Activated naive CD4-positive, alpha-beta T cell treated with anti-CD3 and anti-CD28 coated beads for 36 hours (primary cell): ENCODE measurements at regions not wholly inside any gene's neighbourhood (a gene's known extent, or its start where the extent isn't known, plus 50 kb on each side); places are given as distances from the start of the nearest gene placed in this dataset.
"Not testable (repeated sequence)": the region's sequence is repeated elsewhere in the genome, so short reads cannot be mapped to it uniquely, and the experiment has no call there.

Source experiments
- CTCF ChIA-PET: fragments of 350-600 bp; sonication (Branson Sonifier 250); formaldehyde crosslinking; loops from one replicate; lab custom pipeline; 2021; ENCODE audit warnings: antibody characterized with exemption; lab: Charles Lee
- DNase-seq: peaks from one replicate; pipeline ENCODE4 v3.0.0-alpha.2; 2020
- H3K27ac Mint-ChIP-seq: one replicate; pipeline ENCODE4 v1.8.0; 2021; ENCODE audit warnings: mild to moderate bottlenecking, mixed read lengths
- H3K27me3 Mint-ChIP-seq: one replicate; pipeline ENCODE4 v1.8.0; 2021; ENCODE audit warnings: low read depth, mixed read lengths
- H3K36me3 Mint-ChIP-seq: one replicate; pipeline ENCODE4 v1.8.0; 2021; ENCODE audit warnings: low read depth, mixed read lengths
- H3K4me1 Mint-ChIP-seq: one replicate; pipeline ENCODE4 v1.8.0; 2021; ENCODE audit warnings: low read depth, mixed read lengths
- H3K4me3 Mint-ChIP-seq: one replicate; pipeline ENCODE4 v1.8.0; 2021; ENCODE audit warnings: mild to moderate bottlenecking, moderate library complexity, mixed read lengths
- H3K9me3 Mint-ChIP-seq: one replicate; pipeline ENCODE4 v1.8.0; 2021; ENCODE audit warnings: mixed read lengths
- intact Hi-C: fragments of 100-400 bp; cut with micrococcal nuclease; formaldehyde crosslinking; loops from one replicate; pipeline ENCODE4 v1.15.1; 2023

GRCh38 chr4:160414496-160414895, 1311.6 kb downstream of the RAPGEF2 start:
- H3K4me1 Mint-ChIP-seq: no peaks in the 10 kb centered on the region
- H3K27me3 Mint-ChIP-seq: no peaks in the 10 kb centered on the region
- CTCF ChIA-PET: no interaction called here
- no peak overlapping the region for H3K4me3 Mint-ChIP-seq
- no peak for DNase-seq
- H3K9me3 Mint-ChIP-seq: peaks cover 4% of the 10 kb centered on the region
- intact Hi-C loops: no loop called here
- H3K36me3 Mint-ChIP-seq: no peaks in the 10 kb centered on the region
- no peak overlapping the region for H3K27ac Mint-ChIP-seq

GRCh38 chr4:160423879-160424451, 1321.1 kb downstream of the RAPGEF2 start:
- no peak for DNase-seq
- intact Hi-C loops: no loop called here
- no peak overlapping the region for H3K27ac Mint-ChIP-seq
- H3K4me3 Mint-ChIP-seq: no peak overlapping the region
- no peaks in the 10 kb centered on the region for H3K27me3 Mint-ChIP-seq
- peaks cover 2% of the 10 kb centered on the region for H3K4me1 Mint-ChIP-seq
- CTCF ChIA-PET: no interaction called here
- H3K9me3 Mint-ChIP-seq: peaks cover 3% of the 10 kb centered on the region
- no peaks in the 10 kb centered on the region for H3K36me3 Mint-ChIP-seq

- H3K9me3 Mint-ChIP-seq: peaks cover 9% of the 10 kb centered on the region
- H3K27me3 Mint-ChIP-seq: no peaks in the 10 kb centered on the region
- H3K4me1 Mint-ChIP-seq: peaks cover 2% of the 10 kb centered on the region
- H3K4me3 Mint-ChIP-seq: no peak overlapping the region
- CTCF ChIA-PET: no interaction called here
- intact Hi-C loops: no loop called here
- no peaks in the 10 kb centered on the region for H3K36me3 Mint-ChIP-seq
- DNase-seq: no peak
- H3K27ac Mint-ChIP-seq: no peak overlapping the region
These were observed 1323.4 kb downstream of the RAPGEF2 start for GRCh38 chr4:160426233-160426632.

- no peaks in the 10 kb centered on the region for H3K4me1 Mint-ChIP-seq
- H3K36me3 Mint-ChIP-seq: no peaks in the 10 kb centered on the region
- CTCF ChIA-PET: no interaction called here
- DNase-seq: no peak
- peaks cover 3% of the 10 kb centered on the region for H3K9me3 Mint-ChIP-seq
- intact Hi-C loops: no loop called here
- H3K4me3 Mint-ChIP-seq: no peak overlapping the region
- H3K27me3 Mint-ChIP-seq: no peaks in the 10 kb centered on the region
- no peak overlapping the region for H3K27ac Mint-ChIP-seq
These were observed 1348.0 kb downstream of the RAPGEF2 start for GRCh38 chr4:160450876-160451275.

GRCh38 chr4:160481696-160482690, 1379.1 kb downstream of the RAPGEF2 start:
- H3K9me3 Mint-ChIP-seq, CTCF ChIA-PET, H3K4me3 Mint-ChIP-seq, DNase-seq, H3K4me1 Mint-ChIP-seq, intact Hi-C loops, H3K27me3 Mint-ChIP-seq, H3K36me3 Mint-ChIP-seq, H3K27ac Mint-ChIP-seq: not testable (repeated sequence)

- H3K27ac Mint-ChIP-seq: no peak overlapping the region
- H3K27me3 Mint-ChIP-seq: no peaks in the 10 kb centered on the region
- H3K4me1 Mint-ChIP-seq: no peaks in the 10 kb centered on the region
- H3K9me3 Mint-ChIP-seq: peaks cover 8% of the 10 kb centered on the region
- H3K4me3 Mint-ChIP-seq: no peak overlapping the region
- no peak for DNase-seq
- CTCF ChIA-PET: no interaction called here
- H3K36me3 Mint-ChIP-seq: no peaks in the 10 kb centered on the region
- intact Hi-C loops: no loop called here
These were observed 1382.3 kb downstream of the RAPGEF2 start for GRCh38 chr4:160485071-160485687.

GRCh38 chr4:160492181-160492580, 1389.3 kb downstream of the RAPGEF2 start:
- CTCF ChIA-PET: no interaction called here
- Mint-ChIP-seq H3K27me3 (no peaks in the 10 kb centered on the region), H3K36me3 (no peaks in the 10 kb centered on the region), H3K4me1 (no peaks in the 10 kb centered on the region), H3K9me3 (peaks cover 8% of the 10 kb centered on the region), H3K27ac (no peak overlapping the region), H3K4me3 (no peak overlapping the region)
- no peak for DNase-seq
- intact Hi-C loops: no loop called here

- no peaks in the 10 kb centered on the region for H3K27me3 Mint-ChIP-seq
- H3K4me1 Mint-ChIP-seq: no peaks in the 10 kb centered on the region
- H3K27ac Mint-ChIP-seq: no peak overlapping the region
- no peak overlapping the region for H3K4me3 Mint-ChIP-seq
- DNase-seq: no peak
- no peaks in the 10 kb centered on the region for H3K36me3 Mint-ChIP-seq
- CTCF ChIA-PET: no interaction called here
- H3K9me3 Mint-ChIP-seq: peaks cover 8% of the 10 kb centered on the region
- intact Hi-C loops: no loop called here
These were observed 1390.3 kb downstream of the RAPGEF2 start for GRCh38 chr4:160493206-160493605.

- DNase-seq: no peak
- intact Hi-C loops: no loop called here
- H3K9me3 Mint-ChIP-seq: peaks cover 8% of the 10 kb centered on the region
- no peak overlapping the region for H3K27ac Mint-ChIP-seq
- no peaks in the 10 kb centered on the region for H3K36me3 Mint-ChIP-seq
- no peak overlapping the region for H3K4me3 Mint-ChIP-seq
- H3K4me1 Mint-ChIP-seq: no peaks in the 10 kb centered on the region
- CTCF ChIA-PET: no interaction called here
- no peaks in the 10 kb centered on the region for H3K27me3 Mint-ChIP-seq
These were observed 1392.5 kb downstream of the RAPGEF2 start for GRCh38 chr4:160495356-160495755.

GRCh38 chr4:160498211-160498610, 1395.3 kb downstream of the RAPGEF2 start:
- no peak overlapping the region for H3K4me3 Mint-ChIP-seq
- H3K27me3 Mint-ChIP-seq: no peaks in the 10 kb centered on the region
- H3K9me3 Mint-ChIP-seq: peaks cover 3% of the 10 kb centered on the region
- H3K27ac Mint-ChIP-seq: no peak overlapping the region
- H3K36me3 Mint-ChIP-seq: no peaks in the 10 kb centered on the region
- DNase-seq: no peak
- intact Hi-C loops: no loop called here
- no peaks in the 10 kb centered on the region for H3K4me1 Mint-ChIP-seq
- CTCF ChIA-PET: no interaction called here

- no peaks in the 10 kb centered on the region for H3K27me3 Mint-ChIP-seq
These were observed 1402.8 kb downstream of the RAPGEF2 start for GRCh38 chr4:160505724-160506123.

GRCh38 chr4:160510928-160511327, 1408.0 kb downstream of the RAPGEF2 start:
- intact Hi-C loops: no loop called here
- H3K4me3 Mint-ChIP-seq: no peak overlapping the region
- H3K27ac Mint-ChIP-seq: no peak overlapping the region
- DNase-seq: no peak
- no peaks in the 10 kb centered on the region for H3K36me3 Mint-ChIP-seq
- H3K9me3 Mint-ChIP-seq: no peaks in the 10 kb centered on the region
- no peaks in the 10 kb centered on the region for H3K4me1 Mint-ChIP-seq
- H3K27me3 Mint-ChIP-seq: no peaks in the 10 kb centered on the region
- CTCF ChIA-PET: no interaction called here

More at GRCh38 chr4:160505724-160506123, 1402.8 kb downstream of the RAPGEF2 start:
- CTCF ChIA-PET: no interaction called here
- Mint-ChIP-seq H3K4me1 (no peaks in the 10 kb centered on the region), H3K4me3 (no peak overlapping the region), H3K9me3 (no peaks in the 10 kb centered on the region), H3K36me3 (no peaks in the 10 kb centered on the region), H3K27ac (no peak overlapping the region)
- intact Hi-C loops: no loop called here
- DNase-seq: no peak
